Hematopoietic multipotent progenitor cell (in vitro differentiated cells): ENCODE measurements at regions not wholly inside any gene's neighbourhood (a gene's known extent, or its start where the extent isn't known, plus 50 kb on each side); places are given as distances from the start of the nearest gene placed in this dataset.
A peak's percentile ranks its signal among the peaks of the same experiment; 100 is the strongest.

Experiments used
- DNase-seq, 3 donors: peaks; one replicate each; pipeline ENCODE4 v3.0.0-alpha.2; 2011 to 2015; ENCODE audit warnings: low read depth in 2 of 3, low spot score in 2 of 3

DNA sequence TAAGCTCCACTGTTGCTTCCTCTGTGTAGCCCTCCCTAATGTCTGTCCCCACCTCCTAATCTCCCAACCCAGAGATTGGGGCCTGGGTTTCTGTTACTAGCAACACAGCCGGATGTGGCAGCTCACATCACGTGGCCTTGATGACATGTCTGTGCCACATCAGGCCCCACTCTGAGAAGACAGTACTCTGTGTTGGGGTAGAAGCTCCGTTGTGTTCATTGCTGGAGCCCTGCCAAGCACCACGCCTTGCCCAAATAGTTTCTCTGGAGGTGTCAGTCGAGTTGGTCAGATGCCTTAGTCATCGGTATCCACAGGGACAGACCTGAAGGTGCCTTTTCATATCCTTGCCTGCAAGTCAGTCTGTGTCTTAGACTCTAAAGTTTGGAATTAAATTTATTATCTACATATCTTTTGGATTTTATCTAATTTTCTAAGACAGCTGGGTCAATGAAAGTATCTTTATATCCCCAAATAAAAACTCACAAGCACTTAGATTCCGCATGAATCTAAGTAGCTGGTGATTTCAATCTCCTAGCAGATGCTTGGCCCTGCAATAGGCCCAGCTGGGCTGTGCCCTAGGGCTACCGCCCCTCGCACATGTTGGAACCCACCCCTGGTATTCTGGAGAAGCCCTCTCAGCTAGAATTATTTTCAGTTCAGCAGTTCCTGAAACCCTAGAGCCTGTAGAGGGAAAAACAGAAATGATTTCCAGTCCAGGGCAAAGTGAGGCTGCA, 204.0 kb upstream of the TSHZ3 start:
- peak in 1 of 3 donors; percentile 0 for DNase-seq

DNA sequence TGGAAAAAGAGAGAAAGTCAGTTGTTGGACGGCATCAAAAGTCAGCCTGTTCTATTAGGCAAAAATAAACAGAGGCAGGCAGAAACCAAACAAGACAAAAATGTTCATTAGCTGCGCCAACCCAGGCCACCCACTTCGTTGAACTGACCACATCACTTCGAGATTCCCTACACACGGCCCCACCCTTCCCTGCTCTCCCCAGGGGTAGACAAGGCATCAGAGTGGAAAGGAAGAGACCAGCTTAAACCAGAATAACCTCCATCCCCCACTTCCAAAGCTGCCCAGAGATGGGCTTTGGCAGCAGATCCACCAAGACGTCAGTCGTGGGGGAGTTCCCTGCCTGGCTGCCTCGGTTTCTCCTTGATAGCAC, 204.6 kb upstream of the TSHZ3 start:
- no peak for DNase-seq

DNA sequence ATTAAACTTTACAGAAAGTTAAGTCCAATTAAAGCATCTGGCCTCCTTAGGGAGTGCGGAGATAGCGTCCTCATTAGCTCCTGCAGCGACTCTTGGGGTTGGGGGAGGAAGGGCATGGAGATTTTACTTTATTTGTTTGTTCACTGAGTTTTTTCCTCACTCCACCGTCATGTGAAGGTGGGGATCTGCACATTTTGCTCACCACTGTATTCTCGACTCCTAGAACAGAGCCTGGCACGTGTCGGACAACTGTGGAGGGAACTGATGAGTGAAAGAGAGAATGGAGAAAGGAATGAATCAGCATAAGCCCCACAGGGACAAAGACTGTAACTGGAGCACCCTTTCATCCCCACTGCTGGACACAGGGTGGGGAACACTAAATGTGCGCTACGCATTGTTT, 205.1 kb upstream of the TSHZ3 start:
- DNase-seq = no peak

DNA sequence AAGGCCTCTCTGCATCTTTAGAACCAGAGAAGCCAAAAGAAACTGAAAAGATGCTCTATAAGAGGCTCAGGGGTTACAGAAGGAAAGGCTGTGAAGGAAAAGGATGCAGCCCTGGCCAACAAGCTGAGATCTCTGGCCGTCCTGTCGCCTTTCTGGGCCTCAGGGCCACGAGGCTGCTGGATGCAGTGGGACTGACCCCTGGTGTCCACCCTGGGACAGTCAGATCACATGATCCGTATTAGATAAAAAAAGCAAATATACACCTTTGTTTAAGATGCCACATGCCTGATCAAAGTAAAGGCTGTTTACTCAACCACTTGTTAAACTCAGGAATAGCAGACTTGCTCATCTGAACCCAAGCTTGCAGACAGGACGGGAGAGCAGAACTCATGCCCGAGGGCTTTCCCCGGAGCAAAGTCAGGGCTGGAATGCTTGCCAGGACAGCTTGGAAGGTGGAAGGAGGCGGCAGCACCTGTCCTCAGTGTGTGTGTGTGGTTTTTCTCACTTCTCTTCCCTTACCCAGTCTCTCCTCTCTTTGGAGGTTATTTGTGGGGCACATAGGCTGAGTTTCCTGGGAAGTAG, 206.5 kb upstream of the TSHZ3 start:
- no peak for DNase-seq

DNA sequence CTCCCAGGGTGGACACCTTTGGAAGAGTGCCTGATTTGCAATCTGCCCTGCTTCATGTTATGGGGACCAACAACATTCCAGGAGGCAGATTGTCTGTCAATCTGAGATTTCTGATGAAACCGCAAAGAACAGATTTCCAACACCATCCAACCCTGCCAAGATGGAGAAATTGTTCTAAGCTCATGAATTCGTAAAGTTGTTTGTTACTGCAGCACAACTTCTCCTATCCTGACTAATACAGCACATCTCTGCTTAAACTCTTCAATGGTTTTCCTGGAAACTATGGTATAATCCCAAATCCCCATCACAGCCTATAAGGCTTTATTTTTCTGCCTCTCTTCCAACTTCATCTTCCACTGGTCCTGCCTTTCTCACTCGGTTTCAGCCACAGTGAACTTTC, 210.3 kb upstream of the TSHZ3 start:
- no peak for DNase-seq

DNA sequence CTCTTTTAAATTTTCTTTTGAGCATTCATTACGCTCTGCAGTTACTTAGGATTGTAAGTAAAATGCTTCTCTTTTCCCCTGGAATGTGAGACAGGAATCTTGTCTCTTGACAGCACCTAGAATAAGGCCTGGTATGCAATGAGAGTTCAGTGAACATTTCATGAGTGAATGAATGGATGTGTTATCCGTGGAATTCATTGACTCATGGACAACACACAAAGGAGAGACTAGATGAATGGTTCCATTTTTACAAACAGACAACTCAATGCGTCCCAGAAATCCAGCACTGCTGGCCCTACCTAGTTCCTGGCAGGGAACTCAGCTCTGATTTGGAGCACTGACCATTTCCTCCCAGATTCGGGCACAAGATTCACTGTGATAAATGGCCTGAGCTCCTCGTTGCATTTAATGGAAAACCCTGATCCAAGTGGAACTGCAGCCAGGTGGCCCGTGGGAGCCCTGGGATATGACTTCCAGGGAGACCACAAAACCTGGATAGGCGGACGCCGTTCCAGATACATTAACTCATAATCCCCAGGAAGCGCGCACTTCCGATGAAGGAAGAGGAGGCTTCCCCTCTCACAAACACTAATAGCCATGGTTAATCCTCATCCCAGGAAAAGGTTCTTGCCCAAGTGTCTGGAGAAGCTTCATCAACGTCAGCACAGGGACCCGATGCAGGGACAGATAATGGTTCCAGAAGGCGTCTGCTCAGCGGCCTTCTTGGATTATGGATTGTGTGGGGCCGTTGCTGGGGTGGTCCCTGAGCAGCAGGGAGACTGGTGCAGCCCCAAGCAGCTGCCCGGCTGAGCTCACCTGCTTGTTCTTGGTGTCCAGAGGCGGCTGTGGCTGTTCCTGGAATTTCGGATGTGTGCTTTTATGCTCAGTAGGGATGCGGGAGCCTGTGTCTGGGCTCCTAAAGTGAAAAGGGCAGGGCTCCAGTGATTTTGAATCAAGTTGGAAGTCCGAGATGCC, 211.1 kb upstream of the TSHZ3 start:
- DNase-seq = no peak

DNA sequence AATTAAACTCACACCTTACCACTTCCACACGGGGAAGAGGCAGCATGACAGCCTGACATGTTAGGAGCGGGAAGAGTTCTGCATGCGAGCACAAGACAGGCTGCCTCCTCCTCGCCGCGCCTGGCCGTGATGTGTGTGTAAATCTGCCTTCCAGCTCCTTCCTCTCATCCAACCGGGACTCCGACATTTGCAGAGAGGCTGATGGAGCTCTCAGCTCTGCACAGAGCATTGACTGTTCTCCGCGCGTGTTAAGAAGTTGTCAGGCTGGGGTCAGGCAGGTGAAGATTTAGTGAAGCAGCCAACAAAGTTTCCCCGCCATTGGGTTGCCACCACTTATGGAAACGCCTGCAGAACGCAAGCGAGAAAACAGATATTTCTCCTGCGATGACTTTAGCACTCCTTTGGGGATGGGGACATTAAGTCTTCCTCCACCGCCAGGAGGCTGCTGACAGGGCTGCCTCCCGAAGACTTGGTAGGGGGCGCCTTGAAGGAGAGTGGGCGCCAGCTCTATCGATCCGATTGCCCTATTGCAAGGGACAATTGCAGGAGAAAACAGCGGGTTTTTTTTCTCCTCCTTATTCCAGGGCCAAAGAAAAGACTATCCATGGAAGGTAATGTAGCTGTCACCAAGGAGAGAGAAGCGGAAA, 213.9 kb upstream of the TSHZ3 start:
- no peak for DNase-seq

DNA sequence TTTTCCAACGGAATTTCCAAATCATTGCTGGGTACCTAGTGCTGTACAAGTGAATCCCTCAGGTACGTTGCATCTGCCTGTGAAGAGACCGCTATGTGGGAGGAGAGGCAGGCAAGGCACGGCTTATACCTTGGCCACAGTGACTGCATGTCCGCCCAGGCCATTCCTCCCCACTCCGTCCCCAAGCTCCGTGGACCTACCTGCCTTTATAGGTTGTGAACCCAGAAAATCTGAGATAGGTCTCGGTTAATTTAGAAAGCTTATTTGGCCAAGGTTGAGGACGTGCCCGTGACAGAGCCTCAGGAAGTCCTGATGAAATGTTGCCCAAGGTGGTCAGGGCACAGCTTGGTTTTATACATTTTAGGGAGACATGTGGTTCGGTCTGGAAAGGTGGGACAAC, 218.5 kb upstream of the TSHZ3 start:
- no peak for DNase-seq

DNA sequence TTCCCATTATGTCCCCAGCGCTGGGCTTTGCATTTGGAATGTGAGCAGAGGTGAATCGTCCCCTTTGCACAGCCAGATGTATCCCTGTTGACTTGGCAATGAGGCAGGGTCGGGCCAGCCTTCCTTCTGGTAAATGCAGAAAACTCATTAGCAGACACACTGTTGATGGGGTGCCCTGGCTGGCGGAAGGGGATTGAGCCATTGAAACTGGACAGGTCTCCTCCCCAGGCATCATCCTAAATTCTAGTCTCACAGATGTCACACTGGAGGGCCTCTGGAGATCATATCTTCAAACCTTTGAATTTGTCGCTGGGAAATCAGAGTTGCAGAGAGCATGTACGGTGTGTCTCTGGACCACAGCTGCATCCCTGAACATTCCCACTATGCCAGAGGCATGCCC, 219.5 kb upstream of the TSHZ3 start:
- DNase-seq = no peak

DNA sequence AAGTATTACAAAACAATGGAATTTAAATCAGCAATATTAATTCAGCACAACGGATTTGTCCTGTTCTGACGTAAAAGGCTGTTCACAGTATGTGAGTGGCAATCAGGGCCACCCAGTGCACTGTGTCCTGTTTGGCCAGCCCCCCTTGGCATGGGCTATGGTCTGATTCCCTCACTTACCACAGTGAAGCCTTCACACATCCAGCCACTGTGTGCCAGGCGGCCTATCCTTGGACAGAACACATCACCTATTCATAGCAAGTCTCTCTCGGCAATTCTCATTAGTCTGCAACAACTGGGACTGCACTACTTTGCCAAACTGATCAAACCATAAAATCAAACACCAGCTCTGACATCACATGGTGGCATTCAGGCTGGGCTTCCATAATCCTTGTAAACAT, 221.5 kb upstream of the TSHZ3 start:
- no peak for DNase-seq

DNA sequence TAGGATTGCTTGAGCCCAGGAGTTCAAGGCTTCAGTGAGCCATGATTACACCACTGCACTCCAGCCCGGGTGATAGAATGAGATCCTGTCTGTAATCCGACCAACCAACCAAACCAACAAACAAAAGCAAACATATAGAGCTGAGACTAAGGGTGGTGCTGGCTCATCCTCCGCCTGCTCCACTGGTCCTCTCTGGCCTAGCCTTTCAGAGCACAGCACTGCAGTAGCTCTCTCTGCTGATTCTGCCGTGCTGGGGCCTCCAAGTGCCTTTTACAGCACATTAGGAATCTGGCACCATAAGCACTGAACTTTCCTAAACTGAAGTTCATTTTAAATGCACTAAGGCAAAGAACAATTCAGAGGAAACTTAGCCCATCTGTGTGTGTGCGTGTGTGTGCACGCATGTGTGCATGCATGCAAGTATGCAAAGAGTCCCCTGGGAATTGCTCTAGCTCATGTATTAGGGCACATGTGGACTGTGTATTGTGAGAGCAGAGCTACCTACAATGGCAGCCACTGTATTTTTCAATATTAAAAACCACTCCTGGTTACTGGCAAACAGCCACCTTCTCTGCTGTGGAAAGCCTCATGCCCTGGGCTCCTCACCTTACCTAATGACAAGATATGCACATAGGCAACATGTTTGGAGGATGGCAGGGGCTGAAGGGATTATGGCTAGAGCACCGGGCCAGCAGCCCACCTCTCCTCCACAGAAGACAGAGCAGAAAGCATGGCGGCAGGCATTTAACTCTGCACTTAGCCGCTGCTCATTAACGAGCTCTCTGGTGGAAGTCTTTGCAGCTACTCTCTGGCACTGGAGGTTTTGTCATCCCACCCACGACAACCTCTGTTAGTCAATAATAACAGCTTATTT, 223.1 kb upstream of the TSHZ3 start:
- no peak for DNase-seq

DNA sequence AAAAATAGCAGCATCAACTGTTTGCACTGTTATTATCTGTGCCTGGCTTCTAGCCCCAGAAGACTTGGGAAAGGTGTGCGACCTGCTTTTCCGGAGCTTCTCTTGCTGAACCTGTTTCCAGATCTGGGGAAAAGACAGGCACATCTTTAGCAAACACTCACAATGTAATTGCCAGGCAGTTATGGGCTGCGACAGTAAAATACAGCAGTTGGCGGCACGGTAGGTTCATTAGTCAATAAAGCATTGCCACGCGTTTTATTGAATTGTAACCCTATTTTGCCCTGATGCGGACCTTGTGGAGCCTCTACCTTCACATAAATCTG, 223.7 kb upstream of the TSHZ3 start:
- no peak for DNase-seq

DNA sequence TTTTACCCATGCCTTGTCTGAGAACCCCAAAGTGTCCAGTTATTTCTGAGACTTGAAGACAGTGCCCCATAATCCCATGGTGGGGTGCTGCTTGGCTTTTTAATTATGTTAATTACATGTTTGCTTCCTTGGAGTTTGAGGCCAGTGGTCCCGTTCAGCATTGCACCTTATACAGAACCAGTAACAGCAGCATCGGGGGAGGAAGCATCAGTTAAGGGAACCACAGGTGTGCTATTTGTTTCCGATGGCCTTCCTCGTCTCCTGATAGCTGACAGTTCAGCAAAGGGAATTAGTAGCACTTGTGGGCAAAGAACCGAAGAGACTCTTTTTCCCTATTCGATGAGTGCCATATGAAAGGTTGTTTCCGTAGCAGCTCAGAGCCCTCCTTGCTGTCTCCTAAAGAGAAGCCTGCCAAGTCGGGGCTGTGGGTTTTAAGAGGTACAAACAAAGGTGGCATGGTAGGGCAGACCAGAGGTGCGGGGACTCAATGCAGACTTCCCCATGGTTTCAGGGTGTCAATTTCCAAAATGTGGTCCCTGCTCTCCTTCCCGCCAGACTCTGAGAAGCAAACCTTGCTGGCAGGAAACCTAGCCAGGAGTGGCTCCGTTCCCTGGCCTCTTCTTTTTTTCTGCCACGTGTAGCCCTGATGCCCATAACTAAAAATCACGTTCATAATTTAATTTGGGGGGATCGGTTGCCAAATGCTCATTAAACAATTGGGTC, 225.2 kb upstream of the TSHZ3 start:
- no peak for DNase-seq

DNA sequence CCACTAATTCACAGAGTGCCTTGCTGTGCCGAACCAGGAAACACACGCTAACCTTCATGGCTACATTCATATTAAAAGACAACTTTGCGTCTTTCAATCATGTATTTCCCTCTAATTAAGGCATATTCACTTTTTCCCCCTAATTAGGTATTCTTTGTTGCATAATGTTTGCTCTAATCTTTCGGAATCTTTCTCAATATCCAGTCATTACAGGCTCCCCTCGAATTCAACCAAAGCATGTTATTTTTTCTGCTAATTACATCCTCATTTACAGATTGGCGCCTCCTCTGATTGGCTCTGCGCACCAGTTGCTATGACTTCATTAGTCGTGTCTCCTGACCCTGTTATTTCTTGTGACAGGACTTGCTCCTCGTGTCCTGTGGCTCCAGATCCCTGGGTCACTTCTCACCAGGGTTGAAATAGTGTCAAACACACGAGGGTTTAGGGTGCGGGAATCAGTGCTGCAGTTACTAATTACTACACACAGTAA, 226.7 kb upstream of the TSHZ3 start:
- DNase-seq = no peak

DNA sequence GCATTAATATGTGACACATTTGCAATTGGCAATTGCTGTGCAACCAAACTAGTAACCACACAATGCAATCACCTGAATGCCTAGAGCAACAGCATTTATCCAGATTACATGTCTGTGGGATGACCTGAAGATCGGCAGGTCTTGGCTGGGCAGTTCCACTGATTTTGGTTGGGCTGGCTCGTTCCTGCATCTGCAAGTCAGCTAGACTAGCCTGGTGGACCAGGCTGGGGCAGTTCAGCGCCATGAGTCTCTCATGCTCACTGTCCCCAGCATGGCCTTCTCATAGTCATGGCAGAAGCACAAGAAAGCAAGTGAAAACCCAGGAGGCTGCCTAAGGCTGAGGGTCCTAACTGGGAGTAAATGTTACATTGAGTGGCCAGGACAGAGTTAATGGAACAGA, 229.1 kb upstream of the TSHZ3 start:
- no peak for DNase-seq

DNA sequence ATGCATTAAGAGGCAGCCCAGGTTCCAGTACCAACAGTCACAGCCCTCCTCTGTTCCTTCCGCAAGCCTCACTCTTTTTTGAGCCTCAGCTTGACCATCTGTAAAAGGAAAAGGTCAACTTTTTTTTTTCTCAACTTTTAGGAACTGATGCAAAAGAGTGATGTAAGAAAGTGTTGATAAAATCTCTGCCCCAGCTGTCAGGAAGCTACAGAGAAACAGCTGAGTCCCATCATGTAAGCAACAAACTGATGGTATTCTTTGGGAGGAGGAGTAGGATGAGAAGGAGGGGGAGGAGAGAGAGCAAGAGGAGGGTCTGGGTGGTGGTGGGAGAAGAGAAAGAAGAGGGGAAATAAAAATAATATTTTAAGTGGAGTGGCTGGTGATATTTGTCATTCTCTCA, 233.9 kb upstream of the TSHZ3 start:
- no peak for DNase-seq

DNA sequence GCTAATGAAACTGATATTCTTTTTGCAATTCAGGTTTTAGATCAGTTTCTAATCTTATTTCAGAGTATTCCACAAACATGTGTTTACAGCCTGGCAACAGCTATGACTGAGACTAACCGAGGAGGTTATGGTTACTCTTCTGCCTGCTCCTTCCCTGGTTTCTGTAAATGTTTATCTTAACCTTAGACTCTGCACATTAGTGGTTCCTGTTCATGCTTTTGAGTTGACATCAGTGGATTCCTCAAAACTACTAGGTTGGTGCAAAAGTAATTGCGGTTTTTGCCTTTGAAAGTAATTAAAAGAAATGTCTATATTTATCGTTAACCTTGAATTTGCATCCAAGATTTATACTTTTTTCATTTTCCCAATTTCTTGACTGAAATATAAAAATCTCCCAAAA, 237.0 kb upstream of the TSHZ3 start:
- no peak for DNase-seq

DNA sequence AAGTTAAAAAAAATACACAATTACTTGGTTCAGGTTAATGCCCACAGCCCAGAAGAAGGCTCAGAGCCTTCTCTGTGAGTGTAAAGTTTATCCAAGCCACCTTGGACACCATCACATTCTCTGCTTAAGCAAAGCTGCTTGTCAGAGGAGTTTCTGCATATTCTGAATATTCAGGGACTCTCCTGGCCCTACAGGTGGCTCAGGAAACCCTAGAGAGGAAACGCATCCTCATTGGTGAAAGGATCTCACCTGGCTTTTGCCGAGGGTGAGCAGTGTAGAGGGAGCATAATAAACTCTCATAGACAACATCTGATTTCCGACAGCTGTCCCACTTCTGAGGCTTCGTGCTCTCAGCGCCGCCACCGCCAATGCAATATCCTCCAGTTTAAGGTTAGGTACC, 239.9 kb upstream of the TSHZ3 start:
- DNase-seq = no peak

DNA sequence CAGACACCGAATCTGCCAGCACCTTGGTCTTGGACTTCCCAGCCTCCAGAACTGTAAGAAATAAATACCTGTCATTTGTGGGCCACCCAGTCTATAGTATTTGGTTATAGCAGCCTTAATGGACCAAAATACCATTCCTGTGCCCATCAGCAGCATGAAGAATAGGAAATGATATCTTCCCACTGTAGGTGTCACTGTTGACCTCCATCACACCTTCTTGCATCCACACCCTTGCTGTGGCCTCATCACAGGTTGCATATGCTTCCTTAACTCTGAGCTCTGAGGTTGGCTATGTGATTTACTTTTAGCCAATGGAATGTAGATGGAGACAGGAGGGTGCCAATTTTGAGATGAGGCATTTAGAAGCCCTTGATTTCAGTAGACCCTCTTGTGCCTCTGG, 242.0 kb upstream of the TSHZ3 start:
- peak in 1 of 3 donors; percentile 8 for DNase-seq

DNA sequence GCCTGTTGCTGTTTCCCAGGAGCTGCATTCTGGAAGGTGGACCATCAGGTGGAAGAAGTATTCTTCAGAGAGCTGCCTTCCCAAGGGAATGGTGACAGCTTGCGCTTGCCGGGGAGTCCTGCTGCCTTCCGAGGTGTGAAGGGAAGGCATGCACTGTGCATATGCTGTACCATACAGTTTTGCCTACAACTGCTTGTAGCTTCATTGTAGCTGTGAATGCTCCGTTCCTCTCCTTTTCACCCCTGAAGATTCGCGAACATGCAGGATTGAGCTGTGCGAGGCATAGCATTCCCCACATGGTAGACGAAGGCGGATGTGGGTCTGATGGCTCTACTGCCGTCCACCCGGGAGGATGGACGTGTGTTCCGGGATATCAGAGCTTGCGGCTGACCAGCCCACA, 243.2 kb upstream of the TSHZ3 start:
- no peak for DNase-seq
